Hippocampal formation (tissue), 2 donors: ENCODE measurements at regions not wholly inside any gene's neighbourhood (a gene's known extent, or its start where the extent isn't known, plus 50 kb on each side); places are given as distances from the start of the nearest gene placed in this dataset.
A peak's percentile ranks its signal among the peaks of the same experiment; 100 is the strongest.

Source experiments
- DNase-seq, 2 donors: peaks; one replicate each; lab custom pipeline; 2025; lab: John Stamatoyannopoulos, UW

- DNase-seq, result no peak
These were observed 213.0 kb downstream of the PDCD6IP start for GRCh38 chr3:34011171-34012101.

DNA sequence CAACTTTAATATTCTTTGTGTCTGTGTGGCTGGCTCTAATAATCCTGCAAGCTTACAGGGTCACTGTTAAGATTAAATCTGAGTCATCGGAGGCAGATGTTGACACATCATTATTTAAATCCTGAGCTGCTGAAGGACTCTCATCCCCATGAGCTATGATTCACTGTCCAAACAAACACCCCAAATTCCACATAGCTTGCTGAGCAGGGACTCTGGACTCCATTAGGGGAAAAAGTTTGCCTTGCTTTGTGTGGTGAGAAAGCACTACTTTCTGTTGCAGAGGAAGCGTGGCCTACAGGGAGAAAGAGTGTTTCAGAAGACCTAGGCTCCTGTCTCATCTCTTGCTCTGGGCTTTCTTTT, 213.7 kb downstream of the PDCD6IP start:
- DNase-seq, result no peak

DNA sequence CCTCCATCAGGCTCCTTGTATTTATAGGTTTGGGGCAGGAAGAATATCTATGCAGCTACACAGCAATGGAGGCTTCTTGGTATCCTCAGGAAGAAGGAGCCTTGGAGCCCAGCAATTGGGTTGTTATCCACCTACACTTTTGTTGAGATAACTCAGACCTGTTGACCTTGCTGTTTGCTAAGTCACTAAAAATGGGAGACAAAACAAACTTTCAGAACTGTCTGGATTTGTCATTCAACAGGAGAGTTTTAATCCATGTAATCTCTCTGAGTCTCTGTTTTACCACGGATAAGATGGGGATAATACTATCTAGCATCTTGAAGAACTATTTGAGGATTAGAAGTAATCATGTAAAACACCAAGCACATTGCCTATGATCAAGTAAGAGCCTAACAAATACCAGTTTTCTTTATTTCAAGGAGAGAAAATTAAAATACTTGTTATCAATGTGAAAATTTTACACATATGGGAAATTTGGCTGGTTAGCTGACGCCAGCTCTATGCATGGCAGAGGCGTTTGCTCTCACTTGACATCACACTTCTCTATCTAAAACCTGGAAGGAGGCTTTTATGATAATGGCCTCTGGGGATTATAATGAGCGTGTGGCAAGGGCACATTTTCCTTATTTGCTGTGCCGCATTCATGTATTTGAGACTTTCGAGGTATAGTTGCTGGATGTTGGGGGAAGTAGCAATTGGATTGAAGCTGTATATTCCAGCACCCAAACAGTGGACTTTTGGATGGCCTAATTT, 215.6 kb downstream of the PDCD6IP start:
- no peak for DNase-seq

GRCh38 chr3:34015204-34016142, 217.0 kb downstream of the PDCD6IP start:
- DNase-seq, result no peak

DNA sequence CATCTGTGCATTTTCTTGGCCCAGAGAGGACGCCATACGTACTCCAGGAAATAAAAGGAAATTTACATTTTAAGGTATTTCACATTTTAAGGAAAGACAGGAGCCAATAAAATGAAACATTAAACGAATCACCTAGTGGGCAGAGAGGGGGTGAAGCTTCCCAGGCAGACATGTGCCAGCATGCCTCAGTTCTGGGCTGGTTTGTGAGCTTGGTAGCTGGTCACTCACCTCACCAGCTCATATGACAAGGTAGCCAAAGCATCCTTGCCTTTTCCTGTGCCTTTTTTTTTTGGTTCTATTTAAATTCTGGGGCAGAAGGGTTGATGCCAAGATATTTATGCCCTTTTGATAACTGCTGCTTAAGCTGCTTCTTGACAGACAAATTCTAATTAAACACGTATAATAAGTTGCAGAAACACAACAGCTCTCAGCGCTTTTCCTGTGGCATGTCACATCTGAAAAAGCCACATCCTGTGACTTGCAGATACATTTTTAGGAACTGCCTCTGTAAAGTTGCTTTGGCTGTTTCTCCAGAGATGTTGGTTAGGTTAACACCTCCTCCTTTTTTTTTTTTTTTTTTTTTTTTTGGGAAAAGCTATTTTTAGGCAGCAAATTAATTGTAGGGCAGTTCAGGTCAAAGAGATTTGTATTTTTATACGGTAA, 218.6 kb downstream of the PDCD6IP start:
- no peak for DNase-seq

DNA sequence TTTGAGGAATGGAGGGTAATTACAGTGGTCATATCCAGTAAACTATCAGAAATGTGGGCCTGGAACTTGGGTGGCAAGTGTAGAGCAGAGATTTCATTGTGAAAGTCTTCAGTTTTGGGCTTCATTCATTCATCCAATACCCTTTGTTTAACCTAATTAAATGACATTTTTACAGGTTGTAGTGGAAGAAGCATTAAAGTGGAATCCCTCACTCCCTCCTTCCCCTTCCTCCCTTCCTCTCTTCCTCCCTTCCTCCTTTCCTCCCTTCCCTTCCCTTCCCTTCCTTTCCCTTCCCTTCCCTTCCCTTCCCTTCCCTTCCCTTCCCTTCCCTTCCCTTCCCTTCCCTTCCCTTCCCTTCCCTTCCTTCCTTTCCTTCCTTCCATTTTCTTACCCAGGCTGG, 219.3 kb downstream of the PDCD6IP start:
- DNase-seq, result no peak

- DNase-seq, result no peak
These were observed 220.7 kb downstream of the PDCD6IP start for GRCh38 chr3:34019158-34019557.

GRCh38 chr3:34020170-34020569, 221.7 kb downstream of the PDCD6IP start:
- no peak for DNase-seq

DNA sequence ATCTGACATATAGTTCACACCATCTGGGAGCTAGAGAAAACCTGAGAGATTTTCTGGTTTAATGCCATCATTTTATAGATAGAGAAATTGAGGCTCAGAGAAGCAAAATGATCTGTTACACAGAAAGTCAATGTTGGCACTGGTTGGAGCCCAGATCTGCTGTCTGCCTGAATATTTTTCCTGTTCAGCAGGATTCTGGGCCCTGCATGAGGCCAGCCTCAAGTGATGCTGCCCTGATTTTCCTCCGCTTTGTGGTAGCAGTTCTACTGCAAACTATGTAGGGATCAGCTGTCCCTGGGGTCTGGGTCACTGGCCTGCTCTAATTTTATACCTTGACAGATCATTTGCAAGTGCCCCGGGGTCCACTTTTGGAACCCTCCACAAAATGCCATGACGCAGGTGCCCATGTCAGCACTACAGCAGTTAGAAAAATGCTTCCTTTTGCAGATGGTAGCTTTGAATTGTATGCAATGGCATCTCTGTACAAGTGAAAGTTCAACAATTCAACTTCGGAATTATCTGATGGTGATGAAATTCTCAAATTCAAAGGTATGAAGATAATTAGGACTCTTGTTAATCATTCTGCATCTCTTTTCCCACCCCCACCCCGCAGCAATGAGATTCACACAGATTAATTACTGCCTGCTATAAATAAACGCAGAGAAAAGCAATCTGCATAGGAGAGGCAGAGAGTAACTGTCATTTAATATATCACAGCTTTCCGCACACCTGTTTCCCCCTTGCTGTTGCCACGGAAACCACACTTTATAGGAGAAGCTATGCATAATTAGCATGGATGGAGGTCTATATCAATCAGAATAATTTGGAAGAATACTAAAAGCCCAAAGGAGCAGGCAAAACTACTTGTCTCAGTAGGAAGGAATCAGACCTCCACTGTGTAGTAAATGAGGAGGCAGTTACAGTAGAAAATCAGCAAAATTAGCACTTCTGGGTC, 222.6 kb downstream of the PDCD6IP start:
- DNase-seq, result peak in 1 of 2 donors; percentile 7

GRCh38 chr3:34022147-34022546, 223.7 kb downstream of the PDCD6IP start:
- no peak for DNase-seq

GRCh38 chr3:34024447-34025240, 226.2 kb downstream of the PDCD6IP start:
- DNase-seq, result no peak

DNA sequence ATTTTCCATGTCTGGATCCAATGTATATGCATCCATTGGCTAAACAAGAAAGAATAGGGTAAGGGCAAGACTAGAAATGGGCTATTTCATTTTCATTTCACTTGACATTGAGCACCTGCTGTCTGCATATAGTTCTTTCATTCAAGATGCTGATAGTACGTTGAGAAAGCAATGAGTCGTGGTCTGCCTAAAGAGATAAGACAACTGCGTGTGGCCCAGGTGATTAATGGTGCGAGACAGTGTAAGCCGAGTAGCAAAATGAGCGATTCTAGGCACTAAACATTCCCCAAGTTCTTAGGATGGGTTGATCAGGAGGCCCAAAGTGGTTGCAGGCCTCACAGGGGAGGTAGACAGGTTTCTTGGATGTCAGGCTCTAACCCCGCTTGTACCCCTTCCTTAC, 235.4 kb downstream of the PDCD6IP start:
- DNase-seq, result no peak

GRCh38 chr3:34034840-34035239, 236.4 kb downstream of the PDCD6IP start:
- no peak for DNase-seq

DNA sequence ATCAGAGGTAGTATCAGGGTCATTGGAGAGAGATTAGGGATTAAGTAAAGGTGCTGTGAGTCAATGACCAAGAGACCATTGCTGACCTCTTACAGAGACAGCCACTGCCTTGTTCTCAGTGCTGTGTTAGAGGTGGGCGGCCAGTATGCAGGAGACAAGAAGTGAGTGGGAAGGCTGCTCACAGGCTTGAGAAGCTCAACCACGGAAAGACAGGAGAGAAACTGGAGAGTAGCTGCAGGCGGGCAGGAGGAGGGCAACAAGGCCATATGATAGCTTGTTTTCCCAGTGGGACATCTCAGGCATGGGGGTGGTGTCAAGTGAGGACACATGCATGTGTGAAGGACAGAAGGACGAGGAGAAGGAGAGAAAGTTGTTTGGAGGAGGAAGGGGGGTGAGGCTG, 237.3 kb downstream of the PDCD6IP start:
- no peak for DNase-seq

- no peak for DNase-seq
These were observed 238.8 kb downstream of the PDCD6IP start for GRCh38 chr3:34037260-34037659.

DNA sequence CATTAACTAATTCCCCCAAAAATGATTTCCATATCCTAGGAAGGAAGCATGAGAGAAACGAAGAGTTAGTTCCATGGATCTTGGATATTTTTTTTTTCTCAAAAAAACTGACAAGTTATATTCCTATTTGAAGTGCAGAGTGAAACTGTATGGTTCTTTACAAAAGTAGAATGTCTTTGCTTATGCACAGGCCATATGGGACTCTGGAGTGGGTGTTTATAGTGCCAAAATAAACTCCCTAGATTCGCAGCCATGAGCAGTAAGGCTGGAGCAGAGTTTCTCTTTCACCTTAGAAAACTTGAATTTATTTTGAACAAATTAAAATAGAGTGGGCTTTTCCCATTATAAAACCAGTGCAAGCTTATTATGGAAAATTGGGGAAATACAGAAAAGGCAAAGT, 239.7 kb downstream of the PDCD6IP start:
- peak in 1 of 2 donors; percentile 18 for DNase-seq

GRCh38 chr3:34046154-34046553, 247.7 kb downstream of the PDCD6IP start:
- DNase-seq, result no peak

GRCh38 chr3:34053626-34054025, 255.2 kb downstream of the PDCD6IP start:
- peak in 1 of 2 donors; percentile 57 for DNase-seq

DNA sequence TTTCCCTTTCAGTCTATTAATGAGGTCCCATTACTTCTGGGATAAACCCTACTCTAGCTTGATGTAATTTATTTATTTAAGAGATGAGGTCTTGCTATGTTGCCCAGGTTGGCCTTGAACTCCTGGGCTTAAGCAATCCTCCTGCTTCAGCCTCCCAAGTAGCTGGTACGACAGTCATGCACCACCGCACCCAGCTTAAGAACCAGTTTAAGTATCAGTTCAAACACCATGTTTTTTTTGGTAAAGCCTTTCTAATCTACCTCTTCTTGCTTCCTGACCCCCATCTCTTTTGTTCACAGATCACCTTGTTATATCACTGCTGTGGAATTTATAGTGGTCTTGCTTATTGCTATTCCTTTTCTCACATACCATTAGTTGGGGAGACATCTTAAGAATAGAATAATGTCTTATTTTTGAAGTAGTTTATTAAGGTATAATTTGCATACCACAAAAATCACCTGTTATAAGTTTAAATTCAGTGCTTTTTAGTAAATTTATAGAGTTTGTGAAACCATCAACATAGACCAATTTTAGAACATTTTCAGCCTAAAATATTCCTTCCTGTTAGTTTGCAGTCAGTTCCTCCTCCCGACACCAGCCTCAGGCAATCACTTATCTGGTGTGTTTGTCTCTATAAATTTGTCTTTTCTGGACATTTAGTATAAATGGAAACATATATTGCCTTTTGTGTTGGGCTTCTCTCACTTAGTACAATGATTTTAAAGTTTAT, 257.9 kb downstream of the PDCD6IP start:
- DNase-seq, result no peak
